CD4-positive, alpha-beta T cell treated with Interleukin-17A for 1 hour (primary cell): ENCODE measurements at regions not wholly inside any gene's neighbourhood (a gene's known extent, or its start where the extent isn't known, plus 50 kb on each side); places are given as distances from the start of the nearest gene placed in this dataset.
"Not testable (repeated sequence)": the region's sequence is repeated elsewhere in the genome, so short reads cannot be mapped to it uniquely, and the experiment has no call there.

Source experiments
- DNase-seq: peaks from one replicate; pipeline ENCODE4 v3.0.0-alpha.2; 2020

DNA sequence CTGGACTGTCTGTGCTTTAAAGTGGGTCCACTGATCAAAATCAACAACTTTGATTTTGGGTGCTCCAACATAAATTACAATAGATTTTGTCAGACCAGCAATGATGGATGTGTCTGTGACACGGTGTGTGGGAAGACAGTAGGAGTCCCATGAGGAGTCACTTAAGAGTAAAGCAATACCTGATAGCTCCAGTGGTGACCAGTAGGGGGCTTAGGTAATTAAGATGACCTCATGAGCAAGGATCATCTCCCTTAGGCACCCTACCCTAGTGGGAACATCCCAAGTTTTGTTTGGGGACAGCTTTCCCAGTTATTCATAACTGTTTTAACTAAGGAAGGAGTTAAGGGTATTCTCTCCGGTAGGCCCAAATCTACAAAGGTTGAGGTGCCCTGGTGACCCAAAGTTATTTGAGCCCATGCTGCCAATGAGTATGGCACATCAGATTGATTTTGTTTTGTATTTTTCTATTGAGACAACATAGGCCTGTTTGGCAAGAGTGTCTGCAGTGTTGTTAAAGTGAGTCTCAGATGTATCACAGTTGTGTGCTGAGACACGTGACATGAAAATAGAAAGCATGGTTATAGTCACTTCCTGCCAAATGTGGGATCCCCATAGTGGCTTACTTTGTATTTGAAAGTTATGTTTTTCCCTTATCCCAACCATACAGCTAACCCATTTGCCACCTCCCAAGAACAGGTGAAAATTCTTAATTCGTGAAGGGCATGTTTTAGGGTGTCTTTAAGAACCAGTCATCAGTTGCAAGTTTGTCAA lies 1337.6 kb upstream of the SLC39A10 start:
- DNase-seq, result no peak

DNA sequence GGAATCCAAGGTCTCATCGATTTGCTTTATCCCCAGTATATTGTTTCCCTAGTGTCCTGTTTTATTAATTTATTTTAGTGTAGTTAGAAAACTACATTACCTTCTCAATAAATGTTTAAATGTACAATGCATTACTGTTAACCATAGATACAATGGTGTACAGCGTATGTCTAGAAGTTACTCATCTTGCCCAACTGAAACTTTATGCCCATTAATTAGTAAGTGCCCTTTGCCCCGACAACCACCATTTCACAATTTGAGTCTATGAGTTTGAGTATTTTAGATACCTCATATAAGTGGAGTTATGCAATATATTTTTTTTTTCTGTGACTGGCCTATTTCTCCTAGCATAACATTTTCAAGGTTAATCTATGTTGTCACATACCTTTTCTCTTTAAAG lies 1343.0 kb upstream of the SLC39A10 start:
- DNase-seq, result no peak

DNA sequence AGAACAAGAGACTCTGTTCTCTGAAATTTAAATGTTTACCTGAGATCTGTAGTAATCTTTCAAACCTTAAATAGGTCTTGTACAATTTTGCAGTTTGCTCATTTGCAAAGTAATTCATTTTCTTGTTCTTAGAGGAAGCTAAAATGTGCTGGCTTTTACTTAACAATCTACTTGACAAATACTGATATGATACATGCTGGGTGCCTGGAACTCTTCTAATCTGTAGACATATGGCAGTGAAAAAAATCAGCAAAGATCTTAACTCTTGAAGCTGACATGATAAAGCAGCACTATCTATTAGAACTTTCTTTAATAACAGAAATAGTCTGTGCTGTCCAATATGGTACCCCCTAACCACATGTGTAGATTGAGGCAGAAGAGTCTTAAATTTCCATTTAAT lies 1352.8 kb upstream of the SLC39A10 start:
- DNase-seq, result no peak

DNA sequence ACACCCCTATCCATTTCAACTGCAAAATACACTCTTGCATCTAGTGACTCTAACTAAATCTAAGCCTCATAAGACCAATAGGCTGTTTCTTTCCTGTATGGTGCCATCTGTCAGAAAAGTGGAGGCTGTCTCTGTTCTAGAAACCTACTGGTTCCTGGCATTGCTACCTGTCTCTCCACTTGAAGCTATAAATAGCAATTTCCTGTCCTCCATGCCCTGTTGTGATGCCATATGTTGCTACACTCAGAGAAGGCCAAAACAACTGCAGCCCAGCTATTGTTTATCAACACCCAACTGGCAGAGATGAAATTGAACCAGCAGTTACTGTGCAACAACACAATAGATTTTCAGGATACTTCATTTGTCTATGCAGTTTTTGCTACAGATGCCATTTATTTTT lies 1355.1 kb upstream of the SLC39A10 start:
- no peak for DNase-seq

DNA sequence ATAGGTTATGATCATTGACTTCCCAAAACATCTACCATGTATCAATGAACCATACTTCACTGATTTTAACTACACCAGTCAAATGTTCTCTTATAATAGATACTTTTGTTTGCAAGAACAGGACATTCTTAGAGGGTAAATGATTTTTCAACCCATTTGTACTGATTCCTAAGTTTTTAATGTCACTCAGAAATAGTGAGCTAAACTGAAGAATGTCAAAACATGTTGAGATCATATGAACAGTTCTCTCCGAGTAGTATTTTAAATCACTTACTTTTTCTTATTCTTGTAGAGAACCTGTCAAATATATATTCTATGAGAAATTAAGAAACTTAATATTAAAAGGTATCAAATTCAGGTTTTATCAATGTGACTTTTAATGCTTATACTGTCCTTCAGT lies 1362.9 kb upstream of the SLC39A10 start:
- no peak for DNase-seq

DNA sequence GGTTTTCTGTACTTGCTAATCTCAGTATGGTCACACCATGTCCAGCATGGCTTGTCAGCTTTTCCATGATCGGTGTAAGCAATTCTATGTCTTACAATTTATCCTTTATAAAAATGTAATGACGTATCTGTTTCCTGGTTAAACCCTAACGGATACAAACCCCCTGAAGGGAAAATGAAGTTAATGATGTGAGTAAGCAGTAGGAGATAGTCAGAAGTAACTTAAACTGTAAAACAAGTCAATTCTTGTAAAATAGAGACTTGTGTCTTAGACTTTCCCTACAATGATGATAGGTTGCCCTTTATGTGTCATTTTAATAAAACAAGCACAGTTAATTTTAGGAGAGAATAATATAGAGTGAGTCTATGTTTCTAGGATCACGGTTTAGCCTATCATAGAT lies 1365.9 kb upstream of the SLC39A10 start:
- no peak for DNase-seq

DNA sequence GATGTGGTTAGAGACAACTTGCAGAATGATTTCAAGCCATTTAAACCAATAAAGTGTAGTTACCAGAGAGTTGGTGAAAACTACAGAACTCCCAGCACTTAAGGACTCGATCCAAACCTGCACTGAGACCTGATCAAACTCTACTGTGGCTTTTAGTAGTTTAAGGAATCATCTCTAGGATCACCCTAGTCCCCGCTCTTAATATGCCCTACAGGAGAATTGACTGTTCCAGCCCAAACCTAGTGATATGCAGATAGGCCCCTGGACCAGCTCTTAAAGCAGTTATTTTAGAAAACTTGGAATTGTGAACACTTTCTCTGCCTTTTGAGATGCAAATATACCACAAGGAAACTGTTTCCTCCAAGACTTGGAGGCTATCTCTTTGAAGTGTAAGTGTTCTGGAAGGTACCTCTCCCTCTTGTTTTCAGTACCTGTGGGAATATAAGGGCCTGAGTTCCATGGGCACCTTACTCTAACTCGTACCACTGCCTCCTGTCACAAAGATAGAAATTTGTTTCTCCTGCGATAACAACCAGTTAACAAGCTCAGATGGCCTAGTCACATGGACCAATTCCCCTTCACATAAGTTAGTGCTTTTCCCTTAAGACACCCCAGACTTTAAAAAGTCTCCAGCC lies 1367.2 kb upstream of the SLC39A10 start:
- no peak for DNase-seq

DNA sequence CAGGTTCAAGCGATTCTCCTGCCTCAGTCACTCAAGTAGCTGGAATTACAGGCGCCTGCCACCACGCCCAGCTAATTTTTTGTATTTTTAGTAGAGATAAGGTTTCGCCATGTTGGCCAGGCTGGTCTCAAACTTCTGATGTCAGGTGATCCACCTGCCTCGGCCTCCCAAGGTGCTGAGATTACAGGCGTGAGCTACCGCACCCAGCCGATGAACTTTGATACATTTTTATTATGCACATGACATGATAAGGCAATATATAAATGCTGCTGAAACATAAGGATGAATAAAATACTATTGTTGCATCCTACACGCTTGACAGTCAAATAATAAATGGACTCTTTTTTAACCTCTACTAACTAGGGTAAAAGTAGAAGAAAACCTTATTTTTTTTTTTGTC lies 1380.4 kb upstream of the SLC39A10 start:
- DNase-seq, result not testable (repeated sequence)

DNA sequence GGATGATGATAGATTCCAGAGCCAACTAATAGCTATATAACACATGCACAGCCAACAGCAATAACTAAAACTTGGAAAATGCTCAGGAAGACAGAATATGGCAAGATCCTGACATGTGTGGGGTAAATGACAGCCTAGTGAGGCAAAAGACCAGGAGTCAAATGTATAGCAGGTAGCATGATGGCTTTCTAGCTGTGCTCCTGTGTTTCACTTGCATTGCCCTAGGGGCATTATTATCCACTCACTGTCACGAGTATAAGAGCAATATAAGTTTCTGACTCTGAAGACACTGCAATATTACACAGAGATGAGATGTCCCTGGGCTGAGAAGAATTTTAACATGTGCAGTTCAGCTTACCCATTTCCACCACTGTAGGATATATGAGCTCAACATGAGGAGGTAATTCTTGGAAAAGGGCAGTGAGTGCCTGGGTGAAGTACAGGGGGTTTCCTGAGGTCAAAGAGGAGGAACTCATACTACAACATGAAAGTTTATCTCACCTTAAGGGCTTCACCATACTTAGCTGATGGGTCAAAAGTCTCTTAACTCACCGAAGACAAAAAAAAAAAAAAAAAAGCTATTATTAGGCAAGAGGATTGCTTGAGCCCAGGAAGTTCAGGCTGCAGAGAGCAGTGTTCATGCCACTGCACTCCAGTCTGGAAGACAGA lies 1385.6 kb upstream of the SLC39A10 start:
- DNase-seq, result no peak

DNA sequence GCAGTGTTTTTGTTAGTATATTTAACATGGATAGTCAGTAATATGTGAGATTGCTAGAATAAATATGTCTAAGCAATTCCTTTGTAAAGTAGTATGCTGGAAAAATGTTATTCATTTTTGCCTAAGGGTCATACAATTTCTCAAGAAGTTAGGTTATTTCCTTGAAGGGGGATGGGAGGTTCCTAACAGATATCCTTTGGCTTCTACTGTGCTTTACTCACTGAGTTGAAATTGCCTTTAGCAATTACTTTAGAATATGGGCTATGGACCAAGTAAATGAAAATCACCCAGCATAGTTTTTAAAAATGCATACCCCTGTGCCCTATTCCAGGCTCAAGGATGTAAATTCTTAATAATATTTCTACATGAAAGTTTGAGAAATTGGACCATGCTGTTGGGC lies 1386.4 kb upstream of the SLC39A10 start:
- no peak for DNase-seq

DNA sequence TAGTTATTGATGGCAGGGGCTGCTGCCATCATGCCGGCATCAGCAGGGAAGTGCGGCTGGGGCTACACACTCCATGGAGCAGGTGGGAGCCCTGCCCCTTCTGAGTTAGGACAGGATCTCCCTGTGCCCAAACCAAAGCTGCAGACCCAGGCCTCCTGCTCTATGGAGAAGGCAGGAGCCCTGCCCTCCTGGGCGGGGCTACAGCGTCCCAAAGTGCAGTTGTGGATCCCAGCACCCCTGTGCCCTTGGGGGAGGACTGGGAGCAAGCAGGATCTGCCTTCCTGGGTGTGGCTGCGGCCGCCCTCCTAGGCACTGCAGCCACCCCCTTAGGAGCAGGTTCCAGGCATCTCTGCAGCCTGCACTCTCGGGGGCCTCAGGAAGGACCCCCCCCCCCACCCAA lies 1392.4 kb upstream of the SLC39A10 start:
- DNase-seq, result no peak

DNA sequence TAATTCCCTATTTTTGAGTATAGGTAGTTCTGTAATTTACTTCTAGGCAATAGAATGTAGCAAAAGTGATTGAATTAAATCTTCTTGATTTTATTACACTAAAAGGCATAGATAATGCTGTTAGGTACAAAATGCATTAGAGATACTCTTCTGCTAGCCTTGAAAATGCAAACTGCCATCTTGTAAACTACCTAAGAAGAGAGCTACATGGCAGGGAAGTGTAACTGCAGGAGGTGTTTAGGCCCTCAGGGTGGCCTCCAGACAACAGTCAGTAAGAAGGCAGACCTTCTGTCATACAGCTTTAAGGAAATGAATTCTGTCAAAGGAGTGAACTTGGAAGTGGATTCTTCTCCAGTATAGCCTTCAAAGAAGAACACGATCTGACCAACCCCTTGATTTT lies 1396.8 kb upstream of the SLC39A10 start:
- DNase-seq, result no peak

DNA sequence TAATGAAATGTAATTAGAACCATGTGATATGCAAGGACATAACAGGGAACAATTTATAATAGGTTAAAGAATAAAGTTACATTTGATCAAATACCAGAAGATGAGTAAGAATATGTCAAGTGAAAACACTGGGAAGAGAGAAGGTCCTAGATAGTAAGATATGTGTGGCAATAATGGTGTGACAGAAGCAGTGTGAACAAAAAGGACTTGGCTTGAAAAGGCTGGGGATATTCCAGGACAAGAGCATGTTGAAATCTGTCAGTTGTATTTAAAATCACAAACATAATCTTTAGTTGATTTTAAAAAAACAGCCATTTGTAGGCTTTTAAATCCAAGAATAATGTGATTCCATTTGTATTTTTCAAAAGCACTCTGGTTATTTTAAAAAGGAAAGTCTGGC lies 1399.9 kb upstream of the SLC39A10 start:
- no peak for DNase-seq

DNA sequence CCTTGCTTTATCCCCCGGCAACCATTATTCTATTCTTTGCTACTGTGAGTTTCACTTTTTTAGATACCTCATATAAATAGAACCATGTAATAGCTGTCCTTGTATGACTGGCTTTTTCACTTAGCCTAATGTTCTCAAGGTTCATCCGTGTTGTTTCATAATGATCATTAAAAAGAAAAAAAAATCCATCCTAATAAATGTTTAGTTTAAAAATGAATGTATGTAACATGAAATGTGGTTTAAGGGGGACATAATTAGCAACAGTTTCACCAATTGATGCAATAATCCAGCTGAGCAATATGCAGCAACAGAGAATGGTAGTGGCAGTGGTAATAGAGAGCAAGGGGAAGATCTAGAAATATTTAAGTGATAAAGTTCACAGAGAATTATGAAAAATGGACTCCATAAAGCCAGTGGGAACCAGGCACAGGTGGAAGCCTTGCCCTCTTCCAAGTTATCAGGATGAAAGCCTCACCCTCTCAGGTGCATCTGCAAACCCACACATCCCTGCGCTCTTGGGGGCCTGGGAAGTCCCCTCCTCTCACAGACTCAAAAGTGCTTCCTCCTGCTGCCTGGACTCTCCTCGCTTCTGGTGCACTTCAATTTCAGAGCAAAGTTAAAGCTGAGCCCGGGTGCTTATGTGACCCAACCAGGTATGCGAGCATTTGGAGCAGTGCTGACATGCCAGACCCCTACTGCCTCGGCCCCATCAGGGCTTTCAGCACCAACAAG lies 1403.3 kb upstream of the SLC39A10 start:
- DNase-seq, result no peak

DNA sequence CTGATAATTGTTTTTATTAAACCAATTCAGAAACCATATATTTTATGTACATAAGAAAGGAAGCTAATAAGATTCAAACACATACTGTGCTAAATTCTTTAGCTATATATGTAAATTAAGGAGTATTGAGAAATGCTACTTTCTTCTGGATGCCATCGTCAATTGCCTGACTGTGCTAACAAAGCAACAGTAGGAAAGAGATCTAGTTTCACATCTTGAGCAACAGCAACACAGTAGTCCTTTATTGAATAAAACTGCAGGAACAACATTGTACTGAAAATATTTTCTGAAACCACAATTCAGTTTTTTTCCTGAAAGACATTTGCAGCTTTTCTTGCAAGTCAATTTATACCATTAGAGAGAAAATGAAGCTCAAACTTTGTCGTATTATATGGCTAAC lies 1404.9 kb upstream of the SLC39A10 start:
- DNase-seq, result no peak

DNA sequence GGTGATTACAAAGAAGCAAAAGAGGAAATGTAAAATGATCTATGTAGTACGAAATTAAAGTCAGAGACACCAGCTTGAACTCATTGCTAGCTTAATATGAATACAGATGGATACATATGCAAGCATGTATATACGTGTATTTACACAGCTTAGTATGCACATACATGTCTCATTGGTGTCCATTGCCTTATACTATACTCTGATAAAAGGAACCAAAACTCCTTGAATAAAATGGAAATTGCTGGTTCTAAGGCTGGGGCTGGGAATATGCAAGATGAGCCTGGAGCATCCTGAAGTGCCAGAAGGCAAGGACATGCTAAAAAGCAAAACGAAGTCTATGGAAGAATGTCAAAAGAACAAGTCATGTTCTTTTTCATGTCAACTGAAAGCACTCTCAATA lies 1424.4 kb upstream of the SLC39A10 start:
- DNase-seq, result no peak

DNA sequence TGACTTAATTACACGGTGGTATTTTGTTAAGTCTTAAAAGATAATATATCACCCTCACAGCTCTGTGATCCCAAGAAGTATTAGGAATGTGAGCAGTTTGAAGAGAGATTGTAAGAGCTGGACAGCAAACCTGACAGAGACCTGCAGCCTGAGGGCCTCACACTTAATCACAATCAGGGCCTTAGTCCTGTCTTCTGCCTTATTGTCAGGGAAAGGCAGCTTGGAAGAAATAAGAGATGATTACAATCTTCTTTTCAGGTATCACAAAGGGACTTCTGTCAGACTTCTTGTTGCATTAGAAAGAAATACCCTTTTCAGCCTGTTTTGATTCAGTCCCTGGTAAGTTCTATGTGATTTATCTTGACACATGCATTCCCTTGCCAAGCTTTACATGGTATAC lies 1433.8 kb upstream of the SLC39A10 start:
- no peak for DNase-seq

DNA sequence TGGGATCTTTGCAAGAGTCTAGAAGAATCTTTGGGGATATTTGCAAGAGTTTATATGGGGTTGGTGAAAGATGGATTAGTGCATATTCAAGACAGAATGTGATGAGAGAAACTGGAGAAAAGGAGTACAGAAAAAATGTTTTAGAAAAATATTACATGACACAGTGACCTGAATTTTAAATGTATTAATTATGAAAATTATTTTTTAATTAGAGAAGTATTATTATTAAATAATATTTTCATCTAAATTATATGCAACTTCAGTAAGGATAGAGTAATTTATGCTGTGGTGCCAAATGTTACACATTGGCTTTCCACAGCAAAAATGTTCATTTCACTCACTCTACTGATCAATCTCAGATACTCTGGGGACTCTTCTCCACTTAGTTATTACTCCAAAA lies 1442.8 kb upstream of the SLC39A10 start:
- no peak for DNase-seq

DNA sequence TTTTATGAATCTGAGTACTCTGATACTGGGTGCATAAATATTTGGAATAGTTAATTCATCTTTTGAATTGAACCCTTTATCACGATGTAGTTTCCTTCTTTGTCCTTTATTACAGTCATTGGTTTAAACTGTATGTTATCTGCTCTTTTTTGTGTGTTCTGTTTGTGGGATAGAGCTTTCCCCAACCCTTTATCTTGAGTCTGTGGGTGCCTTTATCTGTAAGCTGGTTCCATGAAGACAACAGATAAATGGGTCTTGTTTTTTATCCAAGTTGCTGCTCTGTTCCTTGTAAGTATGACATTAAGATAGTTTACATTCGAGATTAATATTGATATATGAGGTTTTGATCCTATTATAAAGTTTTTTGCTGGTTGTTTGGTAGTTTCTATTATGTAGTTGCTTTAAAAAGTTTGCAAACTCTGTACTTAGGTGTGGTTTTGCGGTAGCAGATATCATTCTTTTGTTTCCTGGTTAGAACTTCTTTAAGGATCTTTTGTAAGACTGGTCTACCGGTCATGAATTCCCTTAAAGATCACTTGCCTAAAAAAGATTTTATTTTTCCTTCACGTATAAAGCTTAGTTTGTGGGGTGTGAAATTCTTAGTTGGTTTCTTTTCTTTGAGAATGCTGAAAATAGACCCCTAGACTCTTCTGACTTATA lies 1451.3 kb upstream of the SLC39A10 start:
- DNase-seq, result no peak

DNA sequence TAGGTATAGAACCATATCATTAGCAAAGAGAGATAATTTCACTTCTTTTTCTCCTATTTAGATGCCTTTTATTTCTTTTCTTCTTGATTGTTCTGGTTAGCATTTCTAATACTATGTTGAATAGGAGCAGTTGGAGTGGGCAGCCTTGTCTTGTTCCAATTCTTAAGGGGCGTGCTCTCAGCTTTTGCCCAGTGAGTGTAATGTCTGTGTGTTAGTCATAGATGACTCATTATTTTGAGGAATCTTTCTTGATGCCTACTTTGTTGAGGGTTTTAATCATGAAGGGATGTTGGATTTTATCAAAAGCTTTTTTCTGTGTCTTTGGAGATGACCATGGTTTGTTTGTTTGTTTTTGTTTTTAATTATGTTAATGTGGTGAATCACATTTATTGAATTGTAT lies 1453.1 kb upstream of the SLC39A10 start:
- DNase-seq, result no peak

DNA sequence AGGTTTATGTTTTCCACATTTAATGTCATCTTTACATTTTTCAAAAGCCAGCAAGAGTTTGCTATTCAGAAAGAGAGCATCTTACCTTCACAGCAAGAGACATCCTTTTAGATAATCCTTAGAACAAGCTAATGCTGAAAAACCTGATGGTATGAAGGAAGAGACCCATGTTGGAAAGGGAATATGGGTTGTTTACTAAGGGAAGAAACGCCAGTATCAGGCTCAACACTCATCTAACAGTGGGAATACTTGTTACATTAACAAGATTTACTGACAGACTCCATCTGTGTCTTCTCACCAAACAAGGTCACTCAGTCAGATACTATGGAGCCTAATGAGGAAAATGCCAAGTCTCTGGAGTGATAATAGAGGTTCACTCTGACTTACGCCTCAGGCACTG lies 1474.1 kb upstream of the SLC39A10 start:
- no peak for DNase-seq

DNA sequence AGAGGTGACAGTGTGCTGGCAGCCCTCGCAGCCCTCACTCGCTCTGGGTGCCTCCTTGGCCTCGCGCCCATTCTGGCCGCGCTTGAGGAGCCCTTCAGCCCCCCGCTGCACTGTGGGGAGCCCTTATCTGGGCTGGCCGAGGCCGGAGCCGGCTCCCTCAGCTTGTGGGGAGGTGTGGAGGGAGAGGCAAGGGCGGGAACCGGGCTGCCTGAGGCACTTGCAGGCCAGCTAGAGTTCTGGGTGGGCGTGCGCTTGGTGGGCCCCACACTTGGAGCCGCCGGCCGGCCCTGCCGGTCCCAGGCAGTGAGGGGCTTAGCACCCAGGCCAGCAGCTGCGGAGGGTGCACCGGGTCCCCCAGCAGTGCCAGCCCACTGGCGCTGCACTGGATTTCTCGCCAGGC lies 1480.9 kb upstream of the SLC39A10 start:
- no peak for DNase-seq

DNA sequence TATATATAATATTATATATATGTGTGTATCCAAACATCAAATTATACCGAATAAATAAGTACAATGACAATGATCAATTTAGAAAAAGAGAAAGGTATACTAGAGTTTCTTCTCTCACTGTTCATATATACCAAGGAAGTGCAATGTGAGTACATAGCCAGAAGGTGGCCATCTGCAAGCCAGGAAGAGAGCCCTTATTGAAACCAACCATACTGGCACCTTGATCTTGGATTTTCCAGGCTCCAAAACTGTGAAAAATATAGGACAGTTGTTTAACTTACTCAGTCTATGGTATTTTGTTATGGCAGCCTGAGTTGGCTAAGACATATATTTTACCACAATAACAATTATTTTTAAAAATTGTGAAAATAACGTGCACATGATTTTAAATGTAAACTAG lies 1490.2 kb upstream of the SLC39A10 start:
- DNase-seq, result peak; percentile 18
